ENCODE measurements at regions not wholly inside any gene's neighbourhood (a gene's known extent, or its start where the extent isn't known, plus 50 kb on each side); places are given as distances from the start of the nearest gene placed in this dataset.

DNA sequence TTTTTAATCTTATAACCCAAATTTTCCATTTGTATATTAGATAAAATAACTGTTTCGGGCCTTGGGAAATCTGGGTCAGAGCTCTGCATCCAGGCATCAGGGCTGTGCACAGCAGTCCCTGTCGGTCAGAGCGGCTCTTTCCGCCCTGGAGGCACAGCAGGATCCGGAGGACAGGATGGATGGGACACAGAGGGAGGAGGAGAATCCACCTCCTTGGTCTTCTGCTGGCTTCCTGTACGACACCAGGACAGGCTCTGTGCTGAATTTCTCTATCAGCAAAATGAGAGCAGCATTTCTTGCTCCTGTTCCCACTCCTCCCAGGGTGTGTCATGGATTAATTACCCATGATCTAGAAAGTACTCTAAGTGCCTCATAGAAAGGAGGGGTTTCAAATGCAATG lies 254.9 kb downstream of the SKAP2 start:
- no peak for DNase-seq (ENCODE audit: low read depth in 1 of 2, low spot score in 1 of 2)
- TF ChIP-seq SPI1 (IDR thresholded peaks at IDR 0.05; ENCODE audit: borderline replicate concordance, low read depth) = no peak
- TF ChIP-seq CTCF (IDR thresholded peaks at IDR 0.05; ENCODE audit: insufficient read depth, low read length) = no peak
- no peak for TF ChIP-seq POLR2AphosphoS5 (IDR thresholded peaks at IDR 0.05; ENCODE audit: low read depth)
- TF ChIP-seq GABPA (IDR thresholded peaks at IDR 0.05; ENCODE audit: low read depth) = no peak
- TF ChIP-seq REST (IDR thresholded peaks at IDR 0.05; ENCODE audit: insufficient replicate concordance, low read depth) = no peak
- no peak overlapping the region for H3K4me3 ChIP-seq (replicated peaks; ENCODE audit: insufficient read depth, low read length)
- H3K27ac ChIP-seq (replicated peaks) = no peak overlapping the region
- peaks cover 4% of the 10 kb centered on the region for H3K27me3 ChIP-seq (ENCODE audit: insufficient read depth, poor library complexity, severe bottlenecking)

DNA sequence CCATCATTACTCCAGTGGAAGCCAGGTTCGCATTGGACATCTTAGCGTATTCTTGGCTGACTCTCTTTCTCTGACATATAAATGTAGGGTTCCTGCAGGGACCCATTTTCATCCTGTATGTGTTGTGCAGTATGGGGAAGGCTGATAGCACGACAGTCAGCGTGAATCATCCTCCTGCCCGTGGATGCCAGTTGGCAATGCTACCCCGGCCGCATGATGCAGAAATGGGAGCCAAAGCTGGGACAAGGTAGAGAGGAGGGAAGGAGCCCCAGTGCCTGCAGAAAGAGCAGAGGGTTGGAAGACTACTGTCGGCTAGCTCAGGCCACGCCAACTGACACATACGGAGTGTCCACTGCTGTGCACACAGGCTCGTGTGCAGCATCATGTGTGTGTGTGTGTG lies 251.6 kb downstream of the SKAP2 start:
- TF ChIP-seq GABPA (IDR thresholded peaks at IDR 0.05; ENCODE audit: low read depth) (no peak), REST (IDR thresholded peaks at IDR 0.05; ENCODE audit: insufficient replicate concordance, low read depth) (no peak), POLR2AphosphoS5 (IDR thresholded peaks at IDR 0.05; ENCODE audit: low read depth) (no peak), SPI1 (IDR thresholded peaks at IDR 0.05; ENCODE audit: borderline replicate concordance, low read depth) (no peak), CTCF (IDR thresholded peaks at IDR 0.05; ENCODE audit: insufficient read depth, low read length) (no peak)
- DNase-seq (ENCODE audit: low read depth in 1 of 2, low spot score in 1 of 2) = no peak
- Histone ChIP-seq H3K27ac (replicated peaks) (no peak overlapping the region), H3K4me3 (replicated peaks; ENCODE audit: insufficient read depth, low read length) (no peak overlapping the region), H3K27me3 (ENCODE audit: insufficient read depth, poor library complexity, severe bottlenecking) (no peaks in the 10 kb centered on the region)

GRCh38 chr7:26614503-26614902 lies 249.9 kb downstream of the SKAP2 start:
- Histone ChIP-seq H3K27me3 (ENCODE audit: insufficient read depth, poor library complexity, severe bottlenecking) (no peaks in the 10 kb centered on the region), H3K4me3 (replicated peaks; ENCODE audit: insufficient read depth, low read length) (no peak overlapping the region), H3K27ac (replicated peaks) (no peak overlapping the region)
- DNase-seq (ENCODE audit: low read depth in 1 of 2, low spot score in 1 of 2) = no peak
- TF ChIP-seq SPI1 (IDR thresholded peaks at IDR 0.05; ENCODE audit: borderline replicate concordance, low read depth) (no peak), GABPA (IDR thresholded peaks at IDR 0.05; ENCODE audit: low read depth) (no peak), REST (IDR thresholded peaks at IDR 0.05; ENCODE audit: insufficient replicate concordance, low read depth) (no peak), CTCF (IDR thresholded peaks at IDR 0.05; ENCODE audit: insufficient read depth, low read length) (no peak), POLR2AphosphoS5 (IDR thresholded peaks at IDR 0.05; ENCODE audit: low read depth) (no peak)

Measured in HL-60 (cell line).